ENCODE measurements at regions not wholly inside any gene's neighbourhood (a gene's known extent, or its start where the extent isn't known, plus 50 kb on each side); places are given as distances from the start of the nearest gene placed in this dataset.

GRCh38 chr7:145293228-145293701 lies 457.4 kb upstream of the TPK1 start:
- no peak for DNase-seq (ENCODE audit: low read depth)
- TF ChIP-seq, protein P1, sequence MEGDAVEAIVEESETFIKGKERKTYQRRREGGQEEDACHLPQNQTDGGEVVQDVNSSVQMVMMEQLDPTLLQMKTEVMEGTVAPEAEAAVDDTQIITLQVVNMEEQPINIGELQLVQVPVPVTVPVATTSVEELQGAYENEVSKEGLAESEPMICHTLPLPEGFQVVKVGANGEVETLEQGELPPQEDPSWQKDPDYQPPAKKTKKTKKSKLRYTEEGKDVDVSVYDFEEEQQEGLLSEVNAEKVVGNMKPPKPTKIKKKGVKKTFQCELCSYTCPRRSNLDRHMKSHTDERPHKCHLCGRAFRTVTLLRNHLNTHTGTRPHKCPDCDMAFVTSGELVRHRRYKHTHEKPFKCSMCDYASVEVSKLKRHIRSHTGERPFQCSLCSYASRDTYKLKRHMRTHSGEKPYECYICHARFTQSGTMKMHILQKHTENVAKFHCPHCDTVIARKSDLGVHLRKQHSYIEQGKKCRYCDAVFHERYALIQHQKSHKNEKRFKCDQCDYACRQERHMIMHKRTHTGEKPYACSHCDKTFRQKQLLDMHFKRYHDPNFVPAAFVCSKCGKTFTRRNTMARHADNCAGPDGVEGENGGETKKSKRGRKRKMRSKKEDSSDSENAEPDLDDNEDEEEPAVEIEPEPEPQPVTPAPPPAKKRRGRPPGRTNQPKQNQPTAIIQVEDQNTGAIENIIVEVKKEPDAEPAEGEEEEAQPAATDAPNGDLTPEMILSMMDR (IDR thresholded peaks at IDR 0.05; ENCODE audit: low read depth, low read length): no peak
- TF ChIP-seq MYC (IDR thresholded peaks at IDR 0.05; ENCODE audit: low read depth, low read length): no peak
- no peak for TF ChIP-seq MAX (IDR thresholded peaks at IDR 0.05; ENCODE audit: low read depth, low read length)
- TF ChIP-seq POLR2A (IDR thresholded peaks at IDR 0.05; ENCODE audit: extremely low read depth, insufficient read length): no peak
- no peak overlapping the region for H3K4me3 ChIP-seq (ENCODE audit: low read depth, low read length)

DNA sequence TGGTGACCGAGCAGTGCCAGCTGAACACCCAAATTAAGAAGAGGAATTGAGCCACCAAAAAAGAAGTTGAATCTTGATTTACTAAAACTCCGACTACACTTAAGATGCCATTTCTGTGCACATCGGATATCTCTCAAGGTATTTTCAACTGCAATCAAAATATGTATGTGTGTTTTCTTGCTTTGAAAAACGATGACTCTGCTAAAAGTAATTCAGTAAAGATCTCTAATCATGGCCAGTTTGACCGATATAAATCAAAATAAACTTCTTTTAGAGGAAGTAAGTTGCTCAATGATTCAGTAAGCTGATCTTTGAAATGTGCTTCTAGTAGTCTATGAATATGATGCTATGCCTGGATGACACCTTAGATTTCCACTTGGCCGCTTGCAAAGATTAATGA lies 453.5 kb upstream of the TPK1 start:
- H3K4me3 ChIP-seq (ENCODE audit: low read depth, low read length): no peak overlapping the region
- TF ChIP-seq POLR2A (IDR thresholded peaks at IDR 0.05; ENCODE audit: extremely low read depth, insufficient read length) (no peak), MYC (IDR thresholded peaks at IDR 0.05; ENCODE audit: low read depth, low read length) (no peak), MAX (IDR thresholded peaks at IDR 0.05; ENCODE audit: low read depth, low read length) (no peak)
- TF ChIP-seq, protein P1 (IDR thresholded peaks at IDR 0.05; ENCODE audit: low read depth, low read length): no peak
- DNase-seq (ENCODE audit: low read depth): no peak

DNA sequence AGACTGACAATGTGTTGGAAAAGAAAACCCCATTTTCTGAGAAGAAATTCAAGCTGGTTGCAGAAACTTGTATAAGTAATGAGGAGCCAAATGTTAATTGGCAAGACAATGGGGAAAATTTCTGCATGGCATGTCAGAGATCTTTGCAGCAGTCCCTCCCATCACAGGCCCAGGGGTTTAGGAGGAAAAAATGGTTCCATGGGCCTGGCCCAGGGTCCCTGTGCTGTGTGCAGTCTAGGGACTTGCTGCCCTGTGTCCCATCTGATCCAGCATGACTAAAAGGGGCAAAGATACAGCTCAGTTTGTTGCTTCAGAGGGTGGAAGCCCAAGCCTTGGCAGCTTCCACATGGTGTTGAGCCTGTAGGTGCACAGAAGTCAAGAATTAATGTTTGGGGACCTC lies 440.3 kb upstream of the TPK1 start:
- DNase-seq (ENCODE audit: low read depth): no peak
- no peak overlapping the region for H3K4me3 ChIP-seq (ENCODE audit: low read depth, low read length)
- TF ChIP-seq, protein P1 (IDR thresholded peaks at IDR 0.05; ENCODE audit: low read depth, low read length): no peak
- TF ChIP-seq MAX (IDR thresholded peaks at IDR 0.05; ENCODE audit: low read depth, low read length) (no peak), MYC (IDR thresholded peaks at IDR 0.05; ENCODE audit: low read depth, low read length) (no peak), POLR2A (IDR thresholded peaks at IDR 0.05; ENCODE audit: extremely low read depth, insufficient read length) (no peak)

DNA sequence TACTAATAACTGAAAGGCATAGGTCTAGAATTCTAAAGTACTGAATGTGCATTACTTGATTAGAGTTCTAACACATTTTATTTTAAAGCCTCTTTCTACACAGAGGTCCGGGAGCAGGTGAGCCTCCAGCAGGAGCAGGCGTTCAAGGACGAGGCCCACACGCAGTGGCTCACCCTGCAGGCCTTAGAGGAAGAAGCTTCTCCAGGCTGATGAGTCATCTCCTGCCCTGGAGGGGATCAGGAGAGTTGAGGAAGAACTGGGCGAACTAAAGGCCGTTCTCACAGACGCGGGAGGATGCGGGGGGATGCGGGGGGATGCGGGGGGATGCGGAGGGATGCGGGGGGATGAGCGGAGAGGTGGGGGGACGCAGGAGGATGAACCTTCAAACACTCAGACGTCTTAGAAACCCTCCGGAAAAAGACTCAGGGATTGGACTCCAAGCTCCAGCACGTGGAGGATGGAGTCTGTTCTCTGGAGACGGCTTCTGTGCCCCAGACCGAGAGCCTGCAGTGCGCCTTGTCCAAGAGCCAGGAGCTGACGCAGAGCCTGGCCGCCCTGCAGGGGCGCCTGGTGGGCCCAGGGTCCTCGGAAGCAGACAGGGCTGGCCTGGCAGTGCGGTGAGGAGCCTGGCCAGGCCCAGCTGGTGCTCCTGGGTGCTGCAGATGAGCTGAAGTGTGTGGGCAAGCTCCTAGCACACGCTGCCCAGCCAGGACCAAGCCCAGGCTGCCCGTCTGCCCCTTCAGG lies 433.7 kb upstream of the TPK1 start:
- no peak overlapping the region for H3K4me3 ChIP-seq (ENCODE audit: low read depth, low read length)
- no peak for TF ChIP-seq POLR2A (IDR thresholded peaks at IDR 0.05; ENCODE audit: extremely low read depth, insufficient read length)
- no peak for TF ChIP-seq MAX (IDR thresholded peaks at IDR 0.05; ENCODE audit: low read depth, low read length)
- TF ChIP-seq, protein P1 (IDR thresholded peaks at IDR 0.05; ENCODE audit: low read depth, low read length): no peak
- TF ChIP-seq MYC (IDR thresholded peaks at IDR 0.05; ENCODE audit: low read depth, low read length): no peak
- peak; percentile 11 for DNase-seq (ENCODE audit: low read depth)

DNA sequence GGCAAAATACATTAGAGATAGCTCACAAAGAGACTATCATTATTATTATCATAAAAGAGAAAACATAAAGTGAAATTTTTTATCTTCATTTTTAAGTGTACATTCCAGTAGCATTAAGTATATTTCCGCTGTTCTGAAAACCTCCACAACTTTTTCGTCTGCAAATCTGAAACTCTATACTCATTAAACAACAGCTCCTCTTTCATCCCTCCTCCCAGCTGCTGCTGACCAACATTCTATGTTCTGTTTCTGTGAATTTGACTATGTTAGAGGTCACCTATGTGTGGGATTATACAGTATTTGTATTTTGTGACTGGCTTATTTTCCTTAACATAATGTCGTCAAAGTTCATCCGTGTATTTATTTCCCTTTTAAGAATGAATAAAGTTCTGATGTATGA lies 429.3 kb upstream of the TPK1 start:
- TF ChIP-seq, protein P1 (IDR thresholded peaks at IDR 0.05; ENCODE audit: low read depth, low read length): no peak
- no peak for TF ChIP-seq MAX (IDR thresholded peaks at IDR 0.05; ENCODE audit: low read depth, low read length)
- TF ChIP-seq MYC (IDR thresholded peaks at IDR 0.05; ENCODE audit: low read depth, low read length): no peak
- TF ChIP-seq POLR2A (IDR thresholded peaks at IDR 0.05; ENCODE audit: extremely low read depth, insufficient read length): no peak
- DNase-seq (ENCODE audit: low read depth): no peak
- H3K4me3 ChIP-seq (ENCODE audit: low read depth, low read length): no peak overlapping the region

All from NB4 (cell line).